Suprapubic skin (tissue), 4 donors: ENCODE measurements at regions not wholly inside any gene's neighbourhood (a gene's known extent, or its start where the extent isn't known, plus 50 kb on each side); places are given as distances from the start of the nearest gene placed in this dataset.

Experiments
- CTCF ChIP-seq, 2 donors: fragments of 200-600 bp in 1 of 2; fragments of 450-650 bp in 1 of 2; sonication (generic) in 1 of 2; IDR thresholded peaks; one replicate each; pipeline ENCODE4 v1.5.1; 2016 to 2019; ENCODE audit warnings: antibody characterized with exemption in 2 of 2, mild to moderate bottlenecking in 1 of 2, moderate library complexity in 1 of 2
- EP300 ChIP-seq: sonication (generic); formaldehyde crosslinking; IDR thresholded peaks from one replicate; pipeline ENCODE4 v1.6.1; 2017; ENCODE audit warnings: antibody characterized with exemption
- POLR2A ChIP-seq, 2 donors: fragments of 450-650 bp; IDR thresholded peaks; one replicate each; pipeline ENCODE4 v1.6.1; 2017; ENCODE audit warnings: antibody characterized with exemption in 2 of 2, mild to moderate bottlenecking in 2 of 2, moderate library complexity in 2 of 2
- POLR2AphosphoS5 ChIP-seq, 3 donors: sonication (generic); formaldehyde crosslinking; IDR thresholded peaks; one replicate each; pipeline ENCODE4 v1.6.1; 2017; ENCODE audit warnings: antibody characterized with exemption in 3 of 3

- TF ChIP-seq CTCF (IDR thresholded peaks at IDR 0.05) (no peak), POLR2AphosphoS5 (IDR thresholded peaks at IDR 0.05) (no peak), POLR2A (IDR thresholded peaks at IDR 0.05) (no peak), EP300 (no peak)
Measured at GRCh38 chr10:44242826-44243225, 142.1 kb downstream of the CXCL12 start.
